OCI-LY1 (cell line): ENCODE measurements at regions not wholly inside any gene's neighbourhood (a gene's known extent, or its start where the extent isn't known, plus 50 kb on each side); places are given as distances from the start of the nearest gene placed in this dataset.

ENCODE experiments used
- H2AFZ ChIP-seq: fragments of 200-600 bp; sonication (generic), shearing (Covaris generic); 2 replicates; pipeline ENCODE4 v1.6.0; 2014; ENCODE audit warnings: antibody characterized with exemption, mild to moderate bottlenecking, low read length
- H3F3A ChIP-seq: fragments of 200-600 bp; sonication (generic), shearing (Covaris generic); 2 replicates; pipeline ENCODE4 v1.6.0; 2014; ENCODE audit warnings: mild to moderate bottlenecking, antibody characterized with exemption, low read length, moderate library complexity; ENCODE audit not compliant: insufficient read depth
- H3K27ac ChIP-seq: fragments of 200-600 bp; sonication (generic); 2 replicates; pipeline ENCODE4 v1.5.1; 2014; ENCODE audit warnings: low read length, mixed run types, mild to moderate bottlenecking, low read depth; ENCODE audit not compliant: poor library complexity, severe bottlenecking
- H3K27me3 ChIP-seq: fragments of 200-600 bp; sonication (generic); 2 replicates; pipeline ENCODE4 v1.6.0; 2014; ENCODE audit warnings: antibody characterized with exemption, mild to moderate bottlenecking, low read length, moderate library complexity; ENCODE audit not compliant: insufficient read depth
- H3K36me3 ChIP-seq: fragments of 200-600 bp; sonication (generic); 2 replicates; pipeline ENCODE4 v1.6.1; 2014; ENCODE audit warnings: mild to moderate bottlenecking, antibody characterized with exemption, low read length, moderate library complexity, mixed read lengths; ENCODE audit not compliant: insufficient read depth
- H3K4me1 ChIP-seq: fragments of 200-600 bp; sonication (generic); 2 replicates; pipeline ENCODE4 v1.5.1; 2014; ENCODE audit warnings: mild to moderate bottlenecking, low read length, moderate library complexity; ENCODE audit not compliant: insufficient read depth, severe bottlenecking
- H3K4me2 ChIP-seq: fragments of 200-600 bp; sonication (generic), shearing (Covaris generic); 2 replicates; pipeline ENCODE4 v1.6.1; 2014; ENCODE audit warnings: low read length
- H3K4me3 ChIP-seq: fragments of 200-600 bp; sonication (generic); 2 replicates; pipeline ENCODE4 v1.5.1; 2014; ENCODE audit warnings: low read length, low read depth, mild to moderate bottlenecking, mixed read lengths; ENCODE audit not compliant: poor library complexity, severe bottlenecking
- H3K79me2 ChIP-seq: fragments of 200-600 bp; shearing (Covaris generic); 2 replicates; pipeline ENCODE4 v1.6.1; 2016; ENCODE audit warnings: mixed run types, low read length, mixed read lengths; ENCODE audit not compliant: insufficient read depth
- H3K9ac ChIP-seq: fragments of 200-600 bp; sonication (generic), shearing (Covaris generic); 2 replicates; pipeline ENCODE4 v1.6.1; 2014; ENCODE audit warnings: mild to moderate bottlenecking, low read length, mixed read lengths
- H3K9me2 ChIP-seq: fragments of 200-600 bp; sonication (generic), shearing (Covaris generic); 2 replicates; pipeline ENCODE4 v1.6.1; 2014; ENCODE audit warnings: low read depth, mild to moderate bottlenecking, low read length, mixed read lengths
- H3K9me3 ChIP-seq: fragments of 200-600 bp; shearing (Covaris generic); 2 replicates; pipeline ENCODE4 v1.6.1; 2014; ENCODE audit warnings: low read length, mixed read lengths
- H4K20me1 ChIP-seq: fragments of 200-600 bp; sonication (generic), shearing (Covaris generic); 2 replicates; pipeline ENCODE4 v1.6.0; 2016; ENCODE audit warnings: mild to moderate bottlenecking, low read length; ENCODE audit not compliant: insufficient read depth
- EZH2 ChIP-seq: fragments of 200-600 bp; sonication (generic), shearing (Covaris generic); IDR thresholded peaks from 2 replicates; pipeline ENCODE4 v1.8.0; 2017; ENCODE audit warnings: borderline replicate concordance, mixed run types, mild to moderate bottlenecking, antibody characterized with exemption, low read length, moderate library complexity, mixed read lengths
- TF ChIP-seq, protein P1 (sequence below): fragments of 200-600 bp; sonication (generic), shearing (Covaris generic); IDR thresholded peaks from 2 replicates; pipeline ENCODE4 v1.5.1; 2017; ENCODE audit warnings: mild to moderate bottlenecking, antibody characterized with exemption, low read length, moderate library complexity, mixed read lengths

DNA sequence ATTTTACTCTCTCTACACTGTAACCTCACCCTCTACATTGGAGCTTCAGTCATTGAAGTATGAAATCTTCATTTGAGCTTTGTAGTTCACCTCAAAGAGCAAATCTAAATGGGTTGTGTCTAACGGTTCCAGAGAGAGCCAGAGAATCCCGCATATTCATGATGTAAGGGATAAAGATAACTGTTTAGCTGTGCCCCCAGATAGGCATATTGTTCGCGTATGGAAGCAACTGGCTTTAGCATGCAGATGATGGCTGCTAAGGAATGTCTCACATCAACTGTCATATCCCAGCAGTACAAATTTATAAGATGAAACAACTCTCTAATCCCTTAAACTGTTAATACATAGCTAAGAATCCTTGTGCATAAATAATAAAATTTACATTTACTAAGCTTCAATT lies 412.7 kb upstream of the ROBO2 start:
- H3K27ac ChIP-seq = no peak overlapping the region
- no peaks in the 10 kb centered on the region for H3K9me3 ChIP-seq
- no peak for TF ChIP-seq EZH2
- TF ChIP-seq, protein P1, sequence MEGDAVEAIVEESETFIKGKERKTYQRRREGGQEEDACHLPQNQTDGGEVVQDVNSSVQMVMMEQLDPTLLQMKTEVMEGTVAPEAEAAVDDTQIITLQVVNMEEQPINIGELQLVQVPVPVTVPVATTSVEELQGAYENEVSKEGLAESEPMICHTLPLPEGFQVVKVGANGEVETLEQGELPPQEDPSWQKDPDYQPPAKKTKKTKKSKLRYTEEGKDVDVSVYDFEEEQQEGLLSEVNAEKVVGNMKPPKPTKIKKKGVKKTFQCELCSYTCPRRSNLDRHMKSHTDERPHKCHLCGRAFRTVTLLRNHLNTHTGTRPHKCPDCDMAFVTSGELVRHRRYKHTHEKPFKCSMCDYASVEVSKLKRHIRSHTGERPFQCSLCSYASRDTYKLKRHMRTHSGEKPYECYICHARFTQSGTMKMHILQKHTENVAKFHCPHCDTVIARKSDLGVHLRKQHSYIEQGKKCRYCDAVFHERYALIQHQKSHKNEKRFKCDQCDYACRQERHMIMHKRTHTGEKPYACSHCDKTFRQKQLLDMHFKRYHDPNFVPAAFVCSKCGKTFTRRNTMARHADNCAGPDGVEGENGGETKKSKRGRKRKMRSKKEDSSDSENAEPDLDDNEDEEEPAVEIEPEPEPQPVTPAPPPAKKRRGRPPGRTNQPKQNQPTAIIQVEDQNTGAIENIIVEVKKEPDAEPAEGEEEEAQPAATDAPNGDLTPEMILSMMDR = no peak
- no peaks in the 10 kb centered on the region for H3F3A ChIP-seq
- no peaks in the 10 kb centered on the region for H3K27me3 ChIP-seq
- H3K4me1 ChIP-seq = no peaks in the 10 kb centered on the region
- no peaks in the 10 kb centered on the region for H3K36me3 ChIP-seq
- no peak overlapping the region for H2AFZ ChIP-seq
- H3K79me2 ChIP-seq = no peaks in the 10 kb centered on the region
- no peak overlapping the region for H3K4me2 ChIP-seq
- H3K9ac ChIP-seq = no peak overlapping the region
- H3K9me2 ChIP-seq = no peaks in the 10 kb centered on the region
- H3K4me3 ChIP-seq = no peak overlapping the region
- no peaks in the 10 kb centered on the region for H4K20me1 ChIP-seq

DNA sequence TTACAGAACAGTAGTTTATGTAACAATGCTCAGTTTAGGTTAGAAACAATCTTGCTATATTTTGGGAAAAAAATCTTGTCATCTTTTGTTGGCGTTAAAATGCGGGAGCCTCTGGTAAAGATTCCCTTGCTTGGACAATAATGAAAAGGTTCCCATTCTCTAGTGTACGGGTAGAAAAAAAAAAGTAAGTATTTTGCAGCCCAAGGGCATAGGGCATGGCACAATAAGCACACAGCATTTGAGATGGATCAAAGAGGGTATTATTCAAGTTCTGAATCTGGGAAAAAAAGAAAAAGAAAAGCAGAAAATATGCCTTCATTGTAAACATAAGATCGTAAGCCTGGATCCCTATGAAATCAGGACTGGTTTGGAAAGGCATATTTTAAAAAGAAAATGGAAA lies 408.6 kb upstream of the ROBO2 start:
- H2AFZ ChIP-seq = no peak overlapping the region
- no peak overlapping the region for H3K27ac ChIP-seq
- H4K20me1 ChIP-seq = no peaks in the 10 kb centered on the region
- no peaks in the 10 kb centered on the region for H3F3A ChIP-seq
- H3K36me3 ChIP-seq = no peaks in the 10 kb centered on the region
- H3K27me3 ChIP-seq = no peaks in the 10 kb centered on the region
- no peak overlapping the region for H3K4me3 ChIP-seq
- H3K4me2 ChIP-seq = no peak overlapping the region
- no peaks in the 10 kb centered on the region for H3K79me2 ChIP-seq
- H3K9me3 ChIP-seq = no peaks in the 10 kb centered on the region
- H3K9ac ChIP-seq = no peak overlapping the region
- H3K9me2 ChIP-seq = no peaks in the 10 kb centered on the region
- TF ChIP-seq, protein P1 = no peak
- TF ChIP-seq EZH2 = no peak
- H3K4me1 ChIP-seq = no peaks in the 10 kb centered on the region

DNA sequence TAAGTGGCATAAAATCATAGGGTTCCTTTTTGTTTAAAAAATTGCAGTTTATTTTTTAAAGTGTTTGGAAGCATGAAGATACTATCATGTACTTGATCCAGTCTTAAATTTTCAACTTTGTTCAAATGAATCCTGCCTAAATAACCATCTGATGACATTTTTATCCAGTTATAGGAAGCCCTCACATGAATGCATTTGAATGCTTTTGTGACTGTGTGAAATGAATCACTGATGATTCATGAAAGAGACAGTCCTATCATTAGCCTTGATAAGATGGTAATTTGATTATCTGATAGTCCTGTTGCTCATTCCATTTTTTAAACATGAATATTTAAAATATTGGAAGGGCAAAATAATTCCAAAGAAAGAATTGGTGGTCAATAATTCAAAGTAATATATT lies 401.9 kb upstream of the ROBO2 start:
- Histone ChIP-seq H3K9me3 (no peaks in the 10 kb centered on the region), H3K27me3 (no peaks in the 10 kb centered on the region), H3K79me2 (no peaks in the 10 kb centered on the region), H2AFZ (no peak overlapping the region), H3K9ac (no peak overlapping the region), H3K36me3 (no peaks in the 10 kb centered on the region), H3K4me1 (no peaks in the 10 kb centered on the region), H3K4me3 (no peak overlapping the region), H3K27ac (no peak overlapping the region), H4K20me1 (no peaks in the 10 kb centered on the region), H3F3A (no peaks in the 10 kb centered on the region), H3K4me2 (no peak overlapping the region), H3K9me2 (no peaks in the 10 kb centered on the region)
- no peak for TF ChIP-seq EZH2
- TF ChIP-seq, protein P1 = no peak
